Type B pancreatic cell (in vitro differentiated cells): ENCODE measurements at regions not wholly inside any gene's neighbourhood (a gene's known extent, or its start where the extent isn't known, plus 50 kb on each side); places are given as distances from the start of the nearest gene placed in this dataset.
A peak's percentile ranks its signal among the peaks of the same experiment; 100 is the strongest.

ENCODE experiments used
- DNase-seq: peaks from one replicate; pipeline ENCODE4 v3.0.0; 2021; ENCODE audit warnings: mixed read lengths; ENCODE audit not compliant: unreplicated experiment; ENCODE audit errors: extremely low spot score
- H3K27ac Mint-ChIP-seq: 2 replicates; pipeline ENCODE4 v1.8.0; 2021; ENCODE audit warnings: mild to moderate bottlenecking, mixed read lengths
- H3K27me3 Mint-ChIP-seq: 2 replicates; pipeline ENCODE4 v1.8.0; 2021; ENCODE audit warnings: mixed read lengths
- H3K36me3 Mint-ChIP-seq: 2 replicates; pipeline ENCODE4 v1.8.0; 2021; ENCODE audit warnings: mixed read lengths
- H3K4me1 Mint-ChIP-seq: one replicate; pipeline ENCODE4 v1.8.0; 2021; ENCODE audit warnings: mixed read lengths; ENCODE audit not compliant: unreplicated experiment
- H3K4me3 Mint-ChIP-seq: 2 replicates; pipeline ENCODE4 v1.8.0; 2021; ENCODE audit warnings: mild to moderate bottlenecking, mixed read lengths
- H3K9me3 Mint-ChIP-seq: 2 replicates; pipeline ENCODE4 v1.8.0; 2021; ENCODE audit warnings: mixed read lengths
- TF ChIP-seq, protein P1 (sequence below): fragments of 200-600 bp; sonication (generic); conservative IDR thresholded peaks from 2 replicates; pipeline ENCODE4 v1.5.0; 2021; ENCODE audit warnings: antibody characterized with exemption, mild to moderate bottlenecking

DNA sequence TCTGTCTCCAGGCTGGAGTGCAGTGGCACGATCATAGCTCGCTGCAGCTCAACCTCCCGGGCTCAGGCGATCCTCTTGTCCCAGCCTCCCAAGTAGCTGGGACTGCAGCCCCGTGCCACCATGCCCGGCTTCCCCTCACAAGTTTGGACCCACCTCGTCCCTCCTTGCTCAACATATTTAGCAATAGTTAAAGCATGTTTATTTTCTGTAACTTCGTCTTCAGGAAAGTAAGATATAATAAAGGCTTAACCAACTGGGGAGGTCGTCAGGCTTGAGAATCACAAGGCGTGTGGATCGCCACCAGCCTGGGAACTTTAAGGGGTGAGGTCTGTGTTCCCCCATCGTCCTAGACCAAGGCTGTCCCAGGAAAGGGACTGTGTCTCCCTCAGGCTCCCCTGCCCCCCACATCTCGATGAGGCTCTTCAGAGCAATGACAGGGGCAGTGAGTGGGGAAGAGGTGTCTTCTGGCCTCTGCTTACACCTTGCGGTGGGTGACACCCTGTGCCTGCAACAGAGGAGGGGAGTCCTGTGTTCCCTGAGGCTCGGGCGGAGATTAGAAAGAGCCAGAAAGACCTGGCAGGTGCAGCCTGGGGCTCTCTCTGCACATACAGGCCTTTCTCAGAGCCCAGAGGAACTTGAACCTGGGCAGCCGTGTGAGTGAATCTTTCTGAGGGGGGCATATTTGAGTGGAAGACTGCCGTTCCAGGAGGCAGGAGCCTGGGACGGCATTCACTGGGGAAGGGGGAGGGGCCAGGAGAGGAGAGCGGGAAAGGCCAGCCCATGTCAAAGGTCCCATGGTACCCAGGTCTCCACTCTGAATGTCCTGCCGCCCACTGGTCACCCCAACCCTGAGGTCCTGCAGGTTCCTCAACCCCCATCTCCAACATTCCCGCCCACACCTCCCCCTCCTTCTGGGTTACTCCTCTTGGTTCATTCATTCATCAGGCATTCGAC is 152.3 kb downstream of the SMAD6 start:
- peaks cover 3% of the 10 kb centered on the region for H3K27me3 Mint-ChIP-seq
- DNase-seq, result peak; percentile 58
- no peaks in the 10 kb centered on the region for H3K36me3 Mint-ChIP-seq
- TF ChIP-seq, protein P1, sequence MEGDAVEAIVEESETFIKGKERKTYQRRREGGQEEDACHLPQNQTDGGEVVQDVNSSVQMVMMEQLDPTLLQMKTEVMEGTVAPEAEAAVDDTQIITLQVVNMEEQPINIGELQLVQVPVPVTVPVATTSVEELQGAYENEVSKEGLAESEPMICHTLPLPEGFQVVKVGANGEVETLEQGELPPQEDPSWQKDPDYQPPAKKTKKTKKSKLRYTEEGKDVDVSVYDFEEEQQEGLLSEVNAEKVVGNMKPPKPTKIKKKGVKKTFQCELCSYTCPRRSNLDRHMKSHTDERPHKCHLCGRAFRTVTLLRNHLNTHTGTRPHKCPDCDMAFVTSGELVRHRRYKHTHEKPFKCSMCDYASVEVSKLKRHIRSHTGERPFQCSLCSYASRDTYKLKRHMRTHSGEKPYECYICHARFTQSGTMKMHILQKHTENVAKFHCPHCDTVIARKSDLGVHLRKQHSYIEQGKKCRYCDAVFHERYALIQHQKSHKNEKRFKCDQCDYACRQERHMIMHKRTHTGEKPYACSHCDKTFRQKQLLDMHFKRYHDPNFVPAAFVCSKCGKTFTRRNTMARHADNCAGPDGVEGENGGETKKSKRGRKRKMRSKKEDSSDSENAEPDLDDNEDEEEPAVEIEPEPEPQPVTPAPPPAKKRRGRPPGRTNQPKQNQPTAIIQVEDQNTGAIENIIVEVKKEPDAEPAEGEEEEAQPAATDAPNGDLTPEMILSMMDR, result no peak
- H3K4me1 Mint-ChIP-seq, result peaks cover 23% of the 10 kb centered on the region
- H3K27ac Mint-ChIP-seq, result peak overlapping the region; percentile 52
- no peaks in the 10 kb centered on the region for H3K9me3 Mint-ChIP-seq
- H3K4me3 Mint-ChIP-seq, result no peak overlapping the region

DNA sequence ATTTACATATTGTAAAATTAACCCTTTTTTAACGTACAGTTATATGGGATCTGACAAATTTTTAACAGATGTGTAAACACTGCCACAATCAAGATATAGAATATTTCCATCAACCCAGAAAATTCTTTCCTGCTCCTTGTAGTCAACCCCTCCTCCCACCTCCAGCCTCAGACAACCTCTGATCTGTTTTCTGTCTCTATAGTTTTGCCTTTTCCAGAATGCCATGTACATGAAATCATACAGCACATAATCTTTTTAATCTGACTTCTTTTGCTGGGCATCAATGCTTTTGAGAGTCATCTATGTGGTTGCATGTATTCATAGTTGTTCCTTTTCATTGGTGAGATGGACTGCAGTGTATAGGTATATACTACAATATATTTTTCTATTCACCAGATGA is 153.0 kb downstream of the SMAD6 start:
- no peak for DNase-seq
- no peak overlapping the region for H3K4me3 Mint-ChIP-seq
- TF ChIP-seq, protein P1, result no peak
- no peaks in the 10 kb centered on the region for H3K36me3 Mint-ChIP-seq
- peaks cover 3% of the 10 kb centered on the region for H3K27me3 Mint-ChIP-seq
- H3K9me3 Mint-ChIP-seq, result no peaks in the 10 kb centered on the region
- H3K27ac Mint-ChIP-seq, result peak overlapping the region; percentile 52
- peaks cover 23% of the 10 kb centered on the region for H3K4me1 Mint-ChIP-seq

- no peak overlapping the region for H3K4me3 Mint-ChIP-seq
- no peak overlapping the region for H3K27ac Mint-ChIP-seq
- no peaks in the 10 kb centered on the region for H3K36me3 Mint-ChIP-seq
- DNase-seq, result no peak
- no peaks in the 10 kb centered on the region for H3K9me3 Mint-ChIP-seq
- peaks cover 10% of the 10 kb centered on the region for H3K4me1 Mint-ChIP-seq
- TF ChIP-seq, protein P1, result no peak
- H3K27me3 Mint-ChIP-seq, result peaks cover 3% of the 10 kb centered on the region
Observed at GRCh38 chr15:66857694-66858093, 155.7 kb downstream of the SMAD6 start.

GRCh38 chr15:66858423-66859207 is 156.6 kb downstream of the SMAD6 start:
- Mint-ChIP-seq H3K27ac (no peak overlapping the region), H3K4me1 (peaks cover 11% of the 10 kb centered on the region), H3K27me3 (peaks cover 3% of the 10 kb centered on the region), H3K36me3 (no peaks in the 10 kb centered on the region), H3K4me3 (no peak overlapping the region), H3K9me3 (no peaks in the 10 kb centered on the region)
- TF ChIP-seq, protein P1, result no peak
- no peak for DNase-seq

- peaks cover 3% of the 10 kb centered on the region for H3K27me3 Mint-ChIP-seq
- no peaks in the 10 kb centered on the region for H3K36me3 Mint-ChIP-seq
- TF ChIP-seq, protein P1, result no peak
- H3K9me3 Mint-ChIP-seq, result no peaks in the 10 kb centered on the region
- H3K4me1 Mint-ChIP-seq, result peaks cover 11% of the 10 kb centered on the region
- H3K4me3 Mint-ChIP-seq, result no peak overlapping the region
- peak; percentile 29 for DNase-seq
- H3K27ac Mint-ChIP-seq, result no peak overlapping the region
Observed at GRCh38 chr15:66859688-66860253, 157.7 kb downstream of the SMAD6 start.
